B cell (primary cell): ENCODE measurements at regions not wholly inside any gene's neighbourhood (a gene's known extent, or its start where the extent isn't known, plus 50 kb on each side); places are given as distances from the start of the nearest gene placed in this dataset.

Experiments
- ATAC-seq: fragments of 200-7000 bp; cut with Tn5 transposase; one replicate; pipeline ENCODE4 v1.10.0; 2021; ENCODE audit warnings: low read depth, mild to moderate bottlenecking, moderate number of reproducible peaks, moderate library complexity
- CTCF ChIA-PET: fragments of 350-600 bp; sonication (Branson Sonifier 250); formaldehyde crosslinking; loops from one replicate; lab custom pipeline; 2021; ENCODE audit warnings: antibody characterized with exemption, inconsistent platforms; lab: Charles Lee
- POLR2A ChIA-PET: fragments of 350-600 bp; sonication (Branson Sonifier 250); formaldehyde crosslinking; loops from one replicate; lab custom pipeline; 2021; ENCODE audit warnings: antibody characterized with exemption; lab: Charles Lee
- DNase-seq: peaks from one replicate; pipeline ENCODE4 v3.0.0; 2013
- H2AFZ ChIP-seq: 2 replicates; pipeline ENCODE4 v1.6.1; 2012; ENCODE audit warnings: mild to moderate bottlenecking, low read depth, low read length; ENCODE audit not compliant: insufficient read depth, poor library complexity, severe bottlenecking
- H3K27ac ChIP-seq, 2 donors: 1 replicate in 1 of 2; 2 replicates in 1 of 2; pipeline ENCODE4 v1.5.1; 2012 to 2013; ENCODE audit warnings: low read length in 2 of 2, mild to moderate bottlenecking in 2 of 2, moderate library complexity in 1 of 2
- H3K27me3 ChIP-seq, 4 experiments: fragments of 200-600 bp in 1 of 4; sonication (generic) in 1 of 4; replicated peaks in 1 of 4; 1 replicate in 2 of 4; 2 replicates in 2 of 4; pipeline versions ENCODE4 v1.6.1 to v1.7.0; 2013 to 2016; ENCODE audit warnings: low read length in 3 of 4, mild to moderate bottlenecking in 2 of 4, mixed read lengths in 1 of 4, moderate library complexity in 1 of 4; ENCODE audit not compliant: insufficient read depth in 4 of 4, control insufficient read depth in 3 of 4; ENCODE audit errors: control extremely low read depth in 1 of 4
- H3K36me3 ChIP-seq, 2 experiments: replicated peaks in 1 of 2; 1 replicate in 1 of 2; 2 replicates in 1 of 2; pipeline versions ENCODE4 v1.6.1 to v1.7.1; 2013; ENCODE audit warnings: low read length in 1 of 2; ENCODE audit not compliant: insufficient read depth in 2 of 2, control insufficient read depth in 1 of 2; ENCODE audit errors: control extremely low read depth in 1 of 2, extremely low read depth in 1 of 2
- H3K4me1 ChIP-seq, 2 donors: fragments of 200-600 bp in 1 of 2; sonication (generic) in 1 of 2; 1 replicate in 1 of 2; 2 replicates in 1 of 2; pipeline versions ENCODE4 v1.5.1 to v1.6.1; 2013 to 2017; ENCODE audit warnings: low read length in 2 of 2; ENCODE audit not compliant: control insufficient read depth in 2 of 2, insufficient read depth in 2 of 2
- H3K4me2 ChIP-seq: replicated peaks from 2 replicates; pipeline ENCODE3; 2012; ENCODE audit warnings: mild to moderate bottlenecking, low read depth, low read length; ENCODE audit not compliant: poor library complexity, severe bottlenecking
- H3K4me3 ChIP-seq, 5 experiments: fragments of 200-600 bp in 1 of 5; sonication (generic) in 1 of 5; 1 replicate in 3 of 5; 2 replicates in 2 of 5; pipeline versions ENCODE4 v1.5.1 to v1.7.0; 2011 to 2016; ENCODE audit warnings: low read length in 4 of 5, mild to moderate bottlenecking in 4 of 5, low read depth in 2 of 5, control low read depth in 1 of 5, moderate library complexity in 1 of 5; ENCODE audit not compliant: insufficient read depth in 1 of 5; ENCODE audit errors: control extremely low read depth in 1 of 5, extremely low read depth in 1 of 5
- H3K79me2 ChIP-seq: fragments of 200-600 bp; sonication (generic); one replicate; pipeline ENCODE4 v1.6.0; 2016; ENCODE audit warnings: low read length; ENCODE audit not compliant: control insufficient read depth, insufficient read depth
- H3K9ac ChIP-seq: fragments of 200-600 bp; sonication (generic); 2 replicates; pipeline ENCODE4 v1.6.1; 2017; ENCODE audit warnings: mild to moderate bottlenecking, low read length, moderate library complexity
- H3K9me3 ChIP-seq, 3 donors: one replicate each; pipeline versions ENCODE4 v1.6.1 to v1.7.1; 2013; ENCODE audit warnings: low read length in 2 of 3; ENCODE audit not compliant: control insufficient read depth in 2 of 3, insufficient read depth in 1 of 3; ENCODE audit errors: control extremely low read depth in 1 of 3
- H4K20me1 ChIP-seq: 2 replicates; pipeline ENCODE4 v1.6.0; 2012; ENCODE audit warnings: mild to moderate bottlenecking, low read length; ENCODE audit not compliant: insufficient read depth, control insufficient read depth, poor library complexity, severe bottlenecking
- H3K27ac Mint-ChIP-seq: one replicate; pipeline ENCODE4 v1.8.0; 2021; ENCODE audit warnings: mixed read lengths
- H3K27me3 Mint-ChIP-seq: one replicate; pipeline ENCODE4 v1.8.0; 2021; ENCODE audit warnings: mixed read lengths
- H3K4me1 Mint-ChIP-seq: one replicate; pipeline ENCODE4 v1.8.0; 2021; ENCODE audit warnings: mixed read lengths
- H3K4me3 Mint-ChIP-seq: one replicate; pipeline ENCODE4 v1.8.0; 2021; ENCODE audit warnings: mixed read lengths
- H3K9me3 Mint-ChIP-seq: one replicate; pipeline ENCODE4 v1.8.0; 2022; ENCODE audit warnings: mixed read lengths; ENCODE audit not compliant: insufficient read depth
- CTCF ChIP-seq: fragments of 200-600 bp; IDR thresholded peaks from one replicate; pipeline ENCODE4 v1.8.0; 2022; ENCODE audit warnings: antibody characterized with exemption, mild to moderate bottlenecking
- EZH2 ChIP-seq: IDR thresholded peaks from 2 replicates; pipeline ENCODE4 v1.6.1; 2012; ENCODE audit warnings: borderline replicate concordance, low read depth, mild to moderate bottlenecking, moderate library complexity, low read length; ENCODE audit not compliant: insufficient read depth, poor library complexity, severe bottlenecking
- WGBS: methylation state at CpG from one replicate; pipeline ENCODE4 v1.1.5; 2013; ENCODE audit warnings: missing lambda C conversion rate; ENCODE audit not compliant: insufficient coverage; 5-methylcytosine and 5-hydroxymethylcytosine counted together
- intact Hi-C: fragments of 100-400 bp; cut with micrococcal nuclease; formaldehyde crosslinking; loops from one replicate; pipeline ENCODE4 v1.10.0; 2022

DNA sequence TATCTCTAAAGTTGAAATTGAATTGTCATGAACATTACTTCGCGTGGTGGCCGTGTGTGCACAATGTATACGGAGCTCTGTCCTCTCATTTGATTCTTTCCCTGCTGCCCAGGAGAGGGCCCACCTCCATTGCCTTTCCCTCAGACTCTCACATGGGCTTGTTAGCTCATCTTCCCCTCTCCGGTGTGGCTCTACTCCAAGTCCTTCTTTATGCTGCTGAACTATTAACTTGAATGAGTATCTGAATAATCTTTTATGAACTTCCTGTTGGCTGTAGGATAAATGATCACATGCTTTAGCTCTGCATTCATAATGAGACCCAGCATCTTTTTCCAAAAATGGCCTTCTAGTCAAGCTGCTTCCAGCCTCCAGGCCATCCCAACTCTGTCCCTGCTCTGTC, 68.8 kb upstream of the CLNK start:
- Histone ChIP-seq H3K36me3 (no peaks in the 10 kb centered on the region), H3K9me3 (no peaks in the 10 kb centered on the region), H3K27me3 (no peaks in the 10 kb centered on the region), H3K79me2 (no peaks in the 10 kb centered on the region), H3K9ac (no peak overlapping the region), H3K4me1 (no peaks in the 10 kb centered on the region), H3K4me3 (no peak overlapping the region), H2AFZ (no peak overlapping the region), H4K20me1 (no peaks in the 10 kb centered on the region), H3K27ac (no peak overlapping the region), H3K4me2 (no peak overlapping the region)
- TF ChIP-seq CTCF, result no peak
- TF ChIP-seq EZH2, result no peak
- CTCF ChIA-PET, result no interaction called here
- 98% methylated on average over 4 of the region's 5 CpGs for WGBS
- ATAC-seq (no peak), DNase-seq (no peak)
- POLR2A ChIA-PET, result no interaction called here
- Mint-ChIP-seq H3K27me3 (peaks cover 3% of the 10 kb centered on the region), H3K4me1 (no peaks in the 10 kb centered on the region), H3K4me3 (no peak overlapping the region), H3K27ac (no peak overlapping the region), H3K9me3 (peaks cover 4% of the 10 kb centered on the region)
- intact Hi-C loops, result no loop called here

DNA sequence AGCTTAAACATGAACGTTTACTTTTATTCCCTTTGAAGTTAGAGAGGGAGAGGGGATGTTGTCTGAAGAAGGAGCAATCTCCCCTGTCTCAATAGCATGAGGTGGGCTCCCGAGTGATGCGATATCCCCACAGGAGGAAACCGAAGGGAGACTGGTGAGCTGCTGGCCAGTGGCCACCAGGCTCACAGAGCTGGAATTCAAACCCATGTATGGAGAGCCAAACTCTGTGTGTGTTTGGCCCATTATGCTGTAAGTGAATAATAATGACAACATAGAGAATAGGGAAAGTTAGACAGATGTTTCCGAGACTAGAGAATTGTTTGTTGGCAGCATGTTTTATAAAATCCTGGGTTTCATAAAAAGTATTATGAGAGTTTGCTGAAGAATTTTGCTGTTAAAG, 66.1 kb upstream of the CLNK start:
- no peak overlapping the region for H3K4me2 ChIP-seq
- H3K4me3 ChIP-seq, result no peak overlapping the region
- Mint-ChIP-seq H3K27ac (no peak overlapping the region), H3K4me3 (no peak overlapping the region), H3K27me3 (peaks cover 3% of the 10 kb centered on the region), H3K4me1 (peaks cover 3% of the 10 kb centered on the region), H3K9me3 (peaks cover 4% of the 10 kb centered on the region)
- H2AFZ ChIP-seq, result no peak overlapping the region
- TF ChIP-seq EZH2, result no peak
- no peak for TF ChIP-seq CTCF
- no peak overlapping the region for H3K27ac ChIP-seq
- 100% methylated on average over 4 of the region's 5 CpGs for WGBS
- peaks cover 5 to 7% of the 10 kb centered on the region in 2 donors for H3K4me1 ChIP-seq
- ATAC-seq (no peak), DNase-seq (no peak)
- H3K36me3 ChIP-seq, result no peaks in the 10 kb centered on the region
- ChIA-PET POLR2A (no interaction called here), CTCF (interaction anchor here (1.2 kb wide), 1 partner anchor 673 kb away, joined by 3 read pairs; no protein-coding TSS in a partner anchor)
- no peaks in the 10 kb centered on the region for H4K20me1 ChIP-seq
- intact Hi-C loops, result no loop called here
- H3K9me3 ChIP-seq, result no peaks in the 10 kb centered on the region
- H3K27me3 ChIP-seq, result no peaks in the 10 kb centered on the region
- no peak overlapping the region for H3K9ac ChIP-seq
- H3K79me2 ChIP-seq, result no peaks in the 10 kb centered on the region
